ENCODE measurements at regions not wholly inside any gene's neighbourhood (a gene's known extent, or its start where the extent isn't known, plus 50 kb on each side); places are given as distances from the start of the nearest gene placed in this dataset.

GRCh38 chr20:24867556-24867955 lies 81.5 kb upstream of the CST7 start:
- H3K4me3 ChIP-seq (ENCODE audit: low read depth, low read length), result no peak overlapping the region
- ChIA-PET CTCF (interaction anchor here (0.6 kb wide), 1 partner anchor 37 kb away, joined by 3 read pairs; no protein-coding TSS in a partner anchor), POLR2A (no interaction called here)
- no peak for TF ChIP-seq CTCF (IDR thresholded peaks at IDR 0.05; ENCODE audit: insufficient read depth, low read depth, low read length)
- H3K36me3 ChIP-seq (ENCODE audit: control insufficient read depth, insufficient read depth, low read length), result no peaks in the 10 kb centered on the region
- H3K27me3 ChIP-seq (ENCODE audit: control insufficient read depth, insufficient read depth, low read length), result no peaks in the 10 kb centered on the region; the same call in 1 of the 2 replicates
- DNase-seq (ENCODE audit: low read depth), result no peak

DNA sequence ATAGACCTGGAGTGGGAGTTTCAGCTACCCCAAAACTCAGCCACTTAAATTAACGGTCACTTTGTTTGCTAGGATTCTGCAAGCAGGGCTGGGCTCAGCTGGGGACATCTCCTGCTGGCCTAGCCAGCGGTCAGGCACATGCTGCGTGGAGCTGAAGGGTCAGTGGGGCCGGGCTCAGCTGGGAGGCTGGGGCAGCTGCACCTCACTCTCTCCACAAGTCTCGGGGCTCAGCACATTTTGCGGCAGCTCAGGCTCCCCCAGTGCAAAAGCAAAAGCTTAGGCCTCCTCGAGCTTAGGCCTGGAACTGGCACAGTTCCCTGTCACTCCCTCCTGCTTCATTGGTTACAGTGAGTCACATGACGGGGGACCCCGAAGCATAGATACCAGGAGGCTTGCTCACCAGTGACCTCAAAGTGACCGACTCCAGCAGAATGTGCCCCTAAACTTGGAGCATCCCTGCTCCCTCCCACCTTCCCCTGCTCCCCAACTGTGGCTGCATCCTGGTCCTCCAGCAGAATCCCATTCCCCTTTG lies 80.6 kb upstream of the CST7 start:
- no peaks in the 10 kb centered on the region; the same call in 1 of the 2 replicates for H3K27me3 ChIP-seq (ENCODE audit: control insufficient read depth, insufficient read depth, low read length)
- no peak for DNase-seq (ENCODE audit: low read depth)
- CTCF ChIA-PET, result no interaction called here

GRCh38 chr20:24868959-24869358 lies 80.1 kb upstream of the CST7 start:
- CTCF ChIA-PET, result no interaction called here
- TF ChIP-seq CTCF (IDR thresholded peaks at IDR 0.05; ENCODE audit: insufficient read depth, low read depth, low read length), result no peak
- Histone ChIP-seq H3K27me3 (ENCODE audit: control insufficient read depth, insufficient read depth, low read length) (no peaks in the 10 kb centered on the region; the same call in 1 of the 2 replicates), H3K36me3 (ENCODE audit: control insufficient read depth, insufficient read depth, low read length) (no peaks in the 10 kb centered on the region), H3K4me3 (ENCODE audit: low read depth, low read length) (no peak overlapping the region)
- POLR2A ChIA-PET, result interaction anchor here (0.6 kb wide), 1 partner anchor 347 kb away, joined by 8 read pairs; no protein-coding TSS in a partner anchor
- no peak for DNase-seq (ENCODE audit: low read depth)

More for the DNA sequence above, 80.6 kb upstream of the CST7 start:
- no peaks in the 10 kb centered on the region for H3K36me3 ChIP-seq (ENCODE audit: control insufficient read depth, insufficient read depth, low read length)
- TF ChIP-seq CTCF (IDR thresholded peaks at IDR 0.05; ENCODE audit: insufficient read depth, low read depth, low read length), result no peak
- no peak overlapping the region for H3K4me3 ChIP-seq (ENCODE audit: low read depth, low read length)
- POLR2A ChIA-PET, result no interaction called here

DNA sequence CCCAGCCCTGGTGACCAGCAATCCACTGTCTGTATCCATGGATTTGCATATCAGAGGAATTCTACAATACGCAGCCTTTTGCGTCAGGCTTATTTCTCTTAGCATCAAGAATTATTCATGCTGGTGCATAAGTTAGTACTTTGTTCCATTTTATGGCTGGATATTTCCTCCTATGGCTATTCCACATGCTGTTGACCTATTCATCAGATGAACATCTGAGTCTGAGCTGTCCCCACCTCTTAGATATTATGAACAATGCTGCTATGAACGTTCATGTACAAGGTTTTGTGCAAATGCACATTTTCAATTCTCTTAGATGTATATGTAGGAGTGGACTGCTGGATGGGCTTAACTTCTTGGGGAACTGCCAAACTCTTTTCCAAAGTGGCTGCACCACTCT lies 79.0 kb upstream of the CST7 start:
- ChIA-PET POLR2A (no interaction called here), CTCF (interaction anchor here (0.7 kb wide), 1 partner anchor 9 kb away, joined by 3 read pairs; no protein-coding TSS in a partner anchor)
- no peaks in the 10 kb centered on the region for H3K36me3 ChIP-seq (ENCODE audit: control insufficient read depth, insufficient read depth, low read length)
- H3K4me3 ChIP-seq (ENCODE audit: low read depth, low read length), result no peak overlapping the region
- no peaks in the 10 kb centered on the region; the same call in 1 of the 2 replicates for H3K27me3 ChIP-seq (ENCODE audit: control insufficient read depth, insufficient read depth, low read length)
- no peak for DNase-seq (ENCODE audit: low read depth)
- TF ChIP-seq CTCF (IDR thresholded peaks at IDR 0.05; ENCODE audit: insufficient read depth, low read depth, low read length), result no peak

GRCh38 chr20:24870881-24871280 lies 78.2 kb upstream of the CST7 start:
- no peak for TF ChIP-seq CTCF (IDR thresholded peaks at IDR 0.05; ENCODE audit: insufficient read depth, low read depth, low read length)
- H3K36me3 ChIP-seq (ENCODE audit: control insufficient read depth, insufficient read depth, low read length), result no peaks in the 10 kb centered on the region
- DNase-seq (ENCODE audit: low read depth), result no peak
- no peak overlapping the region for H3K4me3 ChIP-seq (ENCODE audit: low read depth, low read length)
- ChIA-PET POLR2A (no interaction called here), CTCF (no interaction called here)
- H3K27me3 ChIP-seq (ENCODE audit: control insufficient read depth, insufficient read depth, low read length), result no peaks in the 10 kb centered on the region; the same call in 1 of the 2 replicates
